GM23338 (cell line): ENCODE measurements at regions not wholly inside any gene's neighbourhood (a gene's known extent, or its start where the extent isn't known, plus 50 kb on each side); places are given as distances from the start of the nearest gene placed in this dataset.

Experiments used
- ATAC-seq: fragments of 200-7000 bp; cut with Tn5 transposase; 3 replicates; pipeline ENCODE4 v1.9.1; 2020
- DNase-seq: peaks from one replicate; pipeline ENCODE4 v3.0.0-alpha.2; 2015; ENCODE audit warnings: low spot score
- H2AFZ ChIP-seq: fragments of 200-600 bp; sonication (generic); 2 replicates; pipeline ENCODE4 v1.8.0; 2016; ENCODE audit warnings: antibody characterized with exemption, mild to moderate bottlenecking, moderate library complexity
- H3F3A ChIP-seq: fragments of 200-600 bp; sonication (generic); replicated peaks from 2 replicates; pipeline ENCODE4 v1.8.0; 2017; ENCODE audit warnings: antibody characterized with exemption, mixed run types, low read depth
- H3K27ac ChIP-seq: fragments of 200-600 bp; sonication (generic); 2 replicates; pipeline ENCODE4 v1.6.1; 2016; ENCODE audit warnings: low read depth
- H3K27me3 ChIP-seq: fragments of 200-600 bp; sonication (generic); 2 replicates; pipeline ENCODE4 v1.8.0; 2016; ENCODE audit warnings: mild to moderate bottlenecking, mixed run types, moderate library complexity; ENCODE audit not compliant: insufficient read depth
- H3K36me3 ChIP-seq: fragments of 200-600 bp; sonication (generic); 2 replicates; pipeline ENCODE4 v1.8.0; 2016; ENCODE audit warnings: mild to moderate bottlenecking; ENCODE audit not compliant: insufficient read depth
- H3K4me1 ChIP-seq: fragments of 200-600 bp; sonication (generic); 2 replicates; pipeline ENCODE4 v1.8.0; 2016; ENCODE audit warnings: mild to moderate bottlenecking, moderate library complexity; ENCODE audit not compliant: insufficient read depth
- H3K4me2 ChIP-seq: fragments of 200-600 bp; sonication (generic); 2 replicates; pipeline ENCODE4 v1.7.1; 2017; ENCODE audit warnings: mixed run types
- H3K4me3 ChIP-seq: fragments of 200-600 bp; sonication (generic); 2 replicates; pipeline ENCODE4 v1.6.1; 2016; ENCODE audit warnings: mixed run types
- H3K79me2 ChIP-seq: fragments of 200-600 bp; sonication (generic); replicated peaks from 2 replicates; pipeline ENCODE4 v1.8.0; 2017; ENCODE audit warnings: mild to moderate bottlenecking; ENCODE audit not compliant: insufficient read depth
- H3K9me2 ChIP-seq: fragments of 200-600 bp; sonication (generic); 2 replicates; pipeline ENCODE4 v1.8.0; 2017; ENCODE audit not compliant: insufficient read depth
- H4K20me1 ChIP-seq: fragments of 200-600 bp; sonication (generic); replicated peaks from 2 replicates; pipeline ENCODE4 v1.8.0; 2017; ENCODE audit warnings: mild to moderate bottlenecking; ENCODE audit not compliant: insufficient read depth
- H3K27ac Mint-ChIP-seq: 2 replicates; pipeline ENCODE4 v1.8.0; 2020; ENCODE audit warnings: inconsistent platforms, mild to moderate bottlenecking, moderate library complexity, mixed read lengths
- H3K27me3 Mint-ChIP-seq: 3 replicates; pipeline ENCODE4 v1.8.0; 2022; ENCODE audit warnings: low read depth, mild to moderate bottlenecking, moderate library complexity, mixed read lengths, inconsistent platforms; ENCODE audit not compliant: insufficient read depth, poor library complexity
- H3K36me3 Mint-ChIP-seq: 3 replicates; pipeline ENCODE4 v1.8.0; 2021; ENCODE audit warnings: low read depth, mild to moderate bottlenecking, inconsistent platforms, moderate library complexity, mixed read lengths
- H3K4me1 Mint-ChIP-seq: 3 replicates; pipeline ENCODE4 v1.8.0; 2020; ENCODE audit warnings: mild to moderate bottlenecking, inconsistent platforms, mixed read lengths
- H3K4me3 Mint-ChIP-seq: 3 replicates; pipeline ENCODE4 v1.8.0; 2021; ENCODE audit warnings: moderate library complexity, mild to moderate bottlenecking, inconsistent platforms, mixed read lengths
- H3K9me3 Mint-ChIP-seq: 3 replicates; pipeline ENCODE4 v1.8.0; 2020; ENCODE audit warnings: moderate library complexity, mild to moderate bottlenecking, inconsistent platforms, mixed read lengths
- CREB1 ChIP-seq: fragments of 250-450 bp; sonication (Bioruptor Pico); IDR thresholded peaks from 2 replicates; pipeline ENCODE4 v1.5.0; 2020; ENCODE audit warnings: low read depth, mild to moderate bottlenecking, moderate library complexity
- CTCF ChIP-seq, 2 experiments: fragments of 200-600 bp in 1 of 2; sonication (generic) in 1 of 2; conservative IDR thresholded peaks; 2 replicates each; pipeline versions ENCODE4 v1.5.1 to v1.6.1; 2016 to 2017; ENCODE audit warnings: antibody characterized with exemption in 2 of 2, low read depth in 2 of 2, mild to moderate bottlenecking in 2 of 2, moderate library complexity in 1 of 2
- ETS1 ChIP-seq: IDR thresholded peaks from 2 replicates; pipeline ENCODE4 v1.6.1; 2016; ENCODE audit warnings: antibody characterized with exemption
- EZH2 ChIP-seq: fragments of 200-600 bp; sonication (generic); IDR thresholded peaks from one replicate; pipeline ENCODE4 v1.8.0; 2017; ENCODE audit warnings: antibody characterized with exemption, mild to moderate bottlenecking, low read depth; ENCODE audit not compliant: unreplicated experiment
- EZH2phosphoT487 ChIP-seq: fragments of 200-600 bp; sonication (generic); IDR thresholded peaks from one replicate; pipeline ENCODE4 v1.8.1; 2018; ENCODE audit warnings: antibody characterized with exemption; ENCODE audit not compliant: unreplicated experiment
- JUNB ChIP-seq: IDR thresholded peaks from one replicate; pipeline ENCODE4 v1.6.1; 2016; ENCODE audit warnings: antibody characterized with exemption; ENCODE audit not compliant: unreplicated experiment
- NANOG ChIP-seq: IDR thresholded peaks from 2 replicates; pipeline ENCODE4 v1.6.1; 2016; ENCODE audit warnings: antibody characterized with exemption, borderline replicate concordance
- POLR2AphosphoS5 ChIP-seq: IDR thresholded peaks from 2 replicates; pipeline ENCODE4 v1.6.1; 2016; ENCODE audit warnings: antibody characterized with exemption, low read depth
- REST ChIP-seq: IDR thresholded peaks from one replicate; pipeline ENCODE4 v1.6.1; 2018; ENCODE audit warnings: antibody characterized with exemption; ENCODE audit not compliant: unreplicated experiment
- STAT1 ChIP-seq: IDR thresholded peaks from one replicate; pipeline ENCODE4 v1.6.1; 2016; ENCODE audit warnings: antibody characterized with exemption; ENCODE audit not compliant: unreplicated experiment
- ZNF114 ChIP-seq: fragments of 250-450 bp; sonication (Bioruptor Pico); IDR thresholded peaks from 2 replicates; pipeline ENCODE4 v1.5.0; 2020; ENCODE audit warnings: mild to moderate bottlenecking, moderate library complexity
- ZNF331 ChIP-seq: fragments of 250-450 bp; sonication (Bioruptor Pico); IDR thresholded peaks from 2 replicates; pipeline ENCODE4 v1.5.0; 2020; ENCODE audit warnings: low read depth, mild to moderate bottlenecking, moderate library complexity
- ZNF462 ChIP-seq: fragments of 250-450 bp; sonication (Bioruptor Pico); IDR thresholded peaks from 2 replicates; pipeline ENCODE4 v1.5.0; 2020; ENCODE audit warnings: mild to moderate bottlenecking, moderate library complexity

GRCh38 chr6:22807818-22808217 is 238.5 kb downstream of the HDGFL1 start:
- Histone ChIP-seq H2AFZ (0 out of 2 replicates have a peak overlapping the region, but pooled peaks have one; percentile 1), H3F3A (no peaks in the 10 kb centered on the region), H3K9me2 (peaks cover 5% of the 10 kb centered on the region; the same call in 1 of the 2 replicates), H3K27ac (no peak overlapping the region), H3K4me3 (no peak overlapping the region), H3K4me2 (no peak overlapping the region), H3K36me3 (no peaks in the 10 kb centered on the region), H3K4me1 (peaks cover 13% of the 10 kb centered on the region), H4K20me1 (no peaks in the 10 kb centered on the region), H3K27me3 (no peaks in the 10 kb centered on the region), H3K79me2 (no peaks in the 10 kb centered on the region)
- Mint-ChIP-seq H3K4me1 (peaks cover 18% of the 10 kb centered on the region), H3K27me3 (no peaks in the 10 kb centered on the region), H3K27ac (peak overlapping the region; percentile 43; the same call in 1 of the 2 replicates), H3K36me3 (no peaks in the 10 kb centered on the region), H3K4me3 (no peak overlapping the region), H3K9me3 (no peaks in the 10 kb centered on the region)
- peak; percentile 43 for DNase-seq
- TF ChIP-seq EZH2phosphoT487 = no peak
- no peak for TF ChIP-seq POLR2AphosphoS5
- no peak for TF ChIP-seq JUNB
- TF ChIP-seq ZNF331 (CRISPR knock-in tag) = no peak
- no peak for TF ChIP-seq ETS1
- TF ChIP-seq CTCF (conservative IDR thresholded peaks at IDR 0.05; ENCODE audit: low read depth in 2 of 2) = no peak
- TF ChIP-seq ZNF462 (CRISPR knock-in tag) = no peak
- no peak for TF ChIP-seq EZH2
- TF ChIP-seq ZNF114 (CRISPR knock-in tag) = no peak
- TF ChIP-seq STAT1 = no peak
- no peak for TF ChIP-seq NANOG
- TF ChIP-seq CREB1 (CRISPR knock-in tag) = no peak
- no peak for TF ChIP-seq REST
- no peak; the same call in 2 of the 3 replicates for ATAC-seq
